ENCODE measurements at regions not wholly inside any gene's neighbourhood (a gene's known extent, or its start where the extent isn't known, plus 50 kb on each side); places are given as distances from the start of the nearest gene placed in this dataset.
"Not testable (repeated sequence)": the region's sequence is repeated elsewhere in the genome, so short reads cannot be mapped to it uniquely, and the experiment has no call there.

GRCh38 chr7:145434811-145435210, 599.0 kb upstream of the TPK1 start:
- no peak for DNase-seq

- no peak for DNase-seq
Measured at GRCh38 chr7:145431834-145432233, 596.0 kb upstream of the TPK1 start.

DNA sequence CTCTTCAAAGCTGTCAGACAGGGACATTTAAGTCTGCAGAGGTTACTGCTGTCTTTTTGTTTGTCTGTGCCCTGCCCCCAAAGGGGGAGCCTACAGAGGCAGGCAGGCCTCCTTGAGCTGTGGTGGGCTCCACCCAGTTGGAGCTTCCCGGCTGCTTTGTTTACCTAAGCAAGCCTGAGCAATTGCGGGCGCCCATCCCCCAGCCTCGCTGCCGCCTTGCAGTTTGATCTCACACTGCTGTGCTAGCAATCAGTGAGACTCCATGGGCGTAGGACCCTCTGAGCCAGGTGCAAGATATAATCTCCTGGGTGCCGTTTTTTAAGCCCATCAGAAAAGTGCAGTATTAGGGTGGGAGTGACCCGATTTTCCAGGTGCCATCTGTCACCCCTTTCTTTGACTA, 582.6 kb upstream of the TPK1 start:
- DNase-seq = not testable (repeated sequence)

DNA sequence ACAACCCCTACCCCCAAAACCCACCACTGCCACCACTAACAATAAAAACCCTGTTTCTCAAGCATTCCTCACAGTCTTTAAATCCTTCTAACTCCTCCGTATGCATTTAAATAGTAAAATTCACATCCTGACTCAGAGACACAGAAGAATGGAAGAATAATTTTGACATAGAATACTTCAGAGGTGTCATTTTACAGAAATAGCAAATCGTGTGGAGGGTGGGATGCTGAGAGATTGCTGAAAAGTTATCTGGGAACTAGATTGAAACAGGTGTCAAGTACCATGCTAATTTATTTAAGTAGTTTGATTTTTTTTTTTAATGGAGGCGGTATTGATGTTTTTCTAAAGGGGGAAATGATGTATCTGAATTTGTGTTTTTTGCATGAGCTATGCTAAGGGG, 575.2 kb upstream of the TPK1 start:
- no peak for DNase-seq

DNA sequence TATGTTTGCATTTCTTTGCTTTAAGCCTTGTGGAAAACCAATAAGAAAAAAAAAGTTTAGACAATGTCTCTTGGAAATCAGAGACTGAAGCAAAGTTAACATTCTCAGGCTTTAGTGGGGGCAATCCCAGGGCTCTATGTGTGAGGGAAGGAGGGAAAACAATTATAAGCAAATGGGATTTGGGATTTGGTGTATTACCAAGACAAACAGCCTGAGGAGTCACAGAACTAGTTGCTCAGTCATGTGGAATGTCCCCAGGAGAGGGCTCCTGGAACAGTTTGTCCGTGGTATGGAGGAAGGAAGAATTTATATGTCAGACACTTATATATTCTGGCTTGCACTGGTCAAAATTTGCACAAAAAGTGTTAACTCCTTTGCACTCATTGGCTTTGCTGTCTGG, 562.9 kb upstream of the TPK1 start:
- DNase-seq = peak; percentile 52

- no peak for DNase-seq
Measured at GRCh38 chr7:145394126-145394525, 558.3 kb upstream of the TPK1 start.

- no peak for DNase-seq
Measured at GRCh38 chr7:145382762-145383161, 546.9 kb upstream of the TPK1 start.

GRCh38 chr7:145378197-145378596, 542.3 kb upstream of the TPK1 start:
- DNase-seq = no peak

DNA sequence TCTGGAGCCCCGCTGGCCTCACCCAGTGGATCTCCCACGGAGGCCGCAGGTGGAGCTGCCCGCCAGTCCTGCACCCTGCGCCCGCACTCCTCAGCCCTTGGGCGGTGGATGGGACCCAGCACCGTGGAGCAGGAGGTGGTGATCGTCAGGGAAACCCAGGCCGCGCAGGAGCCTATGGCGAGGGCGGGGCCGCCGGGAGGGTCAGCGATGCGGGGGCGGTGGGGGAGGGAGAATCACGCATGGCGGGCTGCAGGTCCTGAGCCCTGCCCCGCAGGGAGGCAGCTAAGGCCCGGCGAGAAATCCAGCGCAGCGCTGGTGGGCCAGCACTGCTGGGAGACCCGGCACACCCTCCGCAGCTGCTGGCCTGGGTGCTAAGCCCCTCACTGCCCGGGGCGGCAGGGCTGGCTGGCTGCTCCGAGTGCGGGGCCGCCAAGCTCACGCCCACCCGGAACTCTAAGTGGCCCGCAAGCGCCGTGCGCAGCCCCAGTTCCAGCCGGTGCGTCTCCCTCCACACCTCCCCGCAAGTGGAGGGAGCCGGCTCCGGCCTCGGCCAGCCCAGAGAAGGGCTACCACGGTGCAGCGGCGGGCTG, 524.8 kb upstream of the TPK1 start:
- DNase-seq = no peak

DNA sequence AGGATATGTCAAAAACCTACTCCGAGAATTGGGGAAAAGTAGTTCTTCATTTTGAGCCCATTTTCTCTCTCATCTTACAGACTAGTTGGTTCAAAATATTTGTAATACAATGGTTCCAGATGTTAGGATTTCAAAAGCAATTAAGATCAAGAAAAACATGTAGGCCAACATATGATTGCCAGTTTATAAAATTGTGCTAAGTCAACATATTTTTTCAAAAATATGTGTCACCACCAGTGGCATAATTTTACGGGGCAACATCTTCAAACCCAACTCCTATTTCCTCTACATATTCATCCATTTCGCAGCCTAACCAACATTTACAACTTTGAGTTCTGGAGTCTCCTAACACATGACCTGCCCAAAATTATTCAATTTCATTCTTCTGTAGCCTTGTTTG, 514.5 kb upstream of the TPK1 start:
- no peak for DNase-seq

DNA sequence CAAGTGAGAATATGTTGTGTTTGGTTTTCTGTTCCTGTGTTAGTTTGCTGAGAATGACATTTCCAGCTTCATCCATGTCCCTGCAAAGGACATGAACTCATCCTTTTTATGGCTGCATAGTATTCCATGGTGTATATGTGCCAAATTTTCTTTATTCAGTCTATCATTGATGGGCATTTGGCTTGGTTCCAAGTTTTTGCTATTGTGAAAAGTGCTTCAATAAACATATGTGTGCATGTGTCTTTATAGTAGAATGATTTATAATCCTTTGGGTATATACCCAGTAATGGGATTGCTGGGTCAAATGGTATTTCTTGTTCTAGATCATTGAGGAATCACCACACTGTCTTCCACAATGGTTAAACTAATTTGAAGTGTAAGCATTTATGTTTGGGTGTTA, 513.6 kb upstream of the TPK1 start:
- not testable (repeated sequence) for DNase-seq

- DNase-seq = no peak
Measured at GRCh38 chr7:145347271-145347670, 511.4 kb upstream of the TPK1 start.

GRCh38 chr7:145339319-145339718, 503.5 kb upstream of the TPK1 start:
- DNase-seq = no peak

DNA sequence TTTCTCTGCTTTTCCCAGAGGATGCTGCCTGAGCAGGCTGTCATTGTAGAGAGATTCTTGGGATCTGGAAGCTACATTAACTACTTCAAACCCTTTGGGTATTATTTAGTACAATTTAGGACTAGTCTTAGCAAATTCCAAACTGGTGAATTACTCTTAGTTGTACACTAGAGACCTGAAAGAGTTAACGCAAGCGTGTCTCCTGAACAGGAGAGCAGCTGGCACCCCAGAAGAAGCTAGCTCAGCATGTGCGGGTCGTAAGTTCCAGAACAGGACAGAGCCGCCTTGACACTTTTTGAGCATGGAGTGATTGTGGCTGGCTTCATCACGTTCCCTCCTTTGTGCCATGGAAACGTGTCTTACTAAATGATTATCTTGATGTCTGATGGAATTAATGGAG, 495.7 kb upstream of the TPK1 start:
- no peak for DNase-seq

- DNase-seq = no peak
Measured at GRCh38 chr7:145331076-145331475, 495.2 kb upstream of the TPK1 start.

DNA sequence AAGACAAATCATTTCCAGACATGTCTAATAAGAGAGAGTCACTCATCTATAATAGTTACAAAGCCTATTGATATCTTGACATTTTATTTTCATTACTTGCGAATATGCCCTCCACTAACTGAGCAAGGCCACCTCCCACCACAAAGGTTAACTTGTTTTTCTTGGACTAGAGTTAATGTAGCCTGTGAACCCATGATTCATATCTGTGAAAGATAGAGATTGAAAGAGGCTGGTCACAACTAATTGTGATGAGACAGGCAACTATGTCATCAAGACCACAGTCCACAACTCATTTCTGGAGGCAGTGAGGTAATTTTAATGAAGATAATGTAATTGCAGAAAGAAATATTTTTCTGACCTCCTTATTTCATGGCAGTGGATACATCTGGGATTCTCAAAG, 491.8 kb upstream of the TPK1 start:
- DNase-seq = no peak

GRCh38 chr7:145324081-145324480, 488.2 kb upstream of the TPK1 start:
- DNase-seq = no peak

DNA sequence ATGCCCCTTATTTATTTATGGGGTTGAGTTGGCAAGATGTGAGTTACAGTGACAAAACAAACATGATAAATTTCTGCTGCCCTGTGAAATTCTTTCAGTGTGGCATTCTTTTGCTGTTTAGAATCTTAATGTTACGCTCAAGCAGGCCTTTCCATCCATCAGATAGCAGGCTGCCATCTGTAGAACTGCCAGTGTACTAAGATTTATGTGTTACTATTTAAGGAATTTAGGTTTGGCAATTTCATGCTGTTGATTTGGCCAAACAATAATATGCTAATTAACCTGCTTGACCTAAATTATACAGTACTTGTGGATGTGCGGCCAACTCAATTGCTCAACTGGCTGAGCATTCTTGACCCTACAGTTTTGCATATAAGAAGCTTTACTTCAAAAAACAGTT, 477.7 kb upstream of the TPK1 start:
- no peak for DNase-seq

- no peak for DNase-seq
Measured at GRCh38 chr7:145293754-145294153, 457.9 kb upstream of the TPK1 start.

GRCh38 chr7:145293228-145293701, 457.4 kb upstream of the TPK1 start:
- no peak for DNase-seq

DNA sequence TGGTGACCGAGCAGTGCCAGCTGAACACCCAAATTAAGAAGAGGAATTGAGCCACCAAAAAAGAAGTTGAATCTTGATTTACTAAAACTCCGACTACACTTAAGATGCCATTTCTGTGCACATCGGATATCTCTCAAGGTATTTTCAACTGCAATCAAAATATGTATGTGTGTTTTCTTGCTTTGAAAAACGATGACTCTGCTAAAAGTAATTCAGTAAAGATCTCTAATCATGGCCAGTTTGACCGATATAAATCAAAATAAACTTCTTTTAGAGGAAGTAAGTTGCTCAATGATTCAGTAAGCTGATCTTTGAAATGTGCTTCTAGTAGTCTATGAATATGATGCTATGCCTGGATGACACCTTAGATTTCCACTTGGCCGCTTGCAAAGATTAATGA, 453.5 kb upstream of the TPK1 start:
- DNase-seq = no peak

DNA sequence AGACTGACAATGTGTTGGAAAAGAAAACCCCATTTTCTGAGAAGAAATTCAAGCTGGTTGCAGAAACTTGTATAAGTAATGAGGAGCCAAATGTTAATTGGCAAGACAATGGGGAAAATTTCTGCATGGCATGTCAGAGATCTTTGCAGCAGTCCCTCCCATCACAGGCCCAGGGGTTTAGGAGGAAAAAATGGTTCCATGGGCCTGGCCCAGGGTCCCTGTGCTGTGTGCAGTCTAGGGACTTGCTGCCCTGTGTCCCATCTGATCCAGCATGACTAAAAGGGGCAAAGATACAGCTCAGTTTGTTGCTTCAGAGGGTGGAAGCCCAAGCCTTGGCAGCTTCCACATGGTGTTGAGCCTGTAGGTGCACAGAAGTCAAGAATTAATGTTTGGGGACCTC, 440.3 kb upstream of the TPK1 start:
- DNase-seq = no peak

DNA sequence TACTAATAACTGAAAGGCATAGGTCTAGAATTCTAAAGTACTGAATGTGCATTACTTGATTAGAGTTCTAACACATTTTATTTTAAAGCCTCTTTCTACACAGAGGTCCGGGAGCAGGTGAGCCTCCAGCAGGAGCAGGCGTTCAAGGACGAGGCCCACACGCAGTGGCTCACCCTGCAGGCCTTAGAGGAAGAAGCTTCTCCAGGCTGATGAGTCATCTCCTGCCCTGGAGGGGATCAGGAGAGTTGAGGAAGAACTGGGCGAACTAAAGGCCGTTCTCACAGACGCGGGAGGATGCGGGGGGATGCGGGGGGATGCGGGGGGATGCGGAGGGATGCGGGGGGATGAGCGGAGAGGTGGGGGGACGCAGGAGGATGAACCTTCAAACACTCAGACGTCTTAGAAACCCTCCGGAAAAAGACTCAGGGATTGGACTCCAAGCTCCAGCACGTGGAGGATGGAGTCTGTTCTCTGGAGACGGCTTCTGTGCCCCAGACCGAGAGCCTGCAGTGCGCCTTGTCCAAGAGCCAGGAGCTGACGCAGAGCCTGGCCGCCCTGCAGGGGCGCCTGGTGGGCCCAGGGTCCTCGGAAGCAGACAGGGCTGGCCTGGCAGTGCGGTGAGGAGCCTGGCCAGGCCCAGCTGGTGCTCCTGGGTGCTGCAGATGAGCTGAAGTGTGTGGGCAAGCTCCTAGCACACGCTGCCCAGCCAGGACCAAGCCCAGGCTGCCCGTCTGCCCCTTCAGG, 433.7 kb upstream of the TPK1 start:
- no peak for DNase-seq

DNA sequence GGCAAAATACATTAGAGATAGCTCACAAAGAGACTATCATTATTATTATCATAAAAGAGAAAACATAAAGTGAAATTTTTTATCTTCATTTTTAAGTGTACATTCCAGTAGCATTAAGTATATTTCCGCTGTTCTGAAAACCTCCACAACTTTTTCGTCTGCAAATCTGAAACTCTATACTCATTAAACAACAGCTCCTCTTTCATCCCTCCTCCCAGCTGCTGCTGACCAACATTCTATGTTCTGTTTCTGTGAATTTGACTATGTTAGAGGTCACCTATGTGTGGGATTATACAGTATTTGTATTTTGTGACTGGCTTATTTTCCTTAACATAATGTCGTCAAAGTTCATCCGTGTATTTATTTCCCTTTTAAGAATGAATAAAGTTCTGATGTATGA, 429.3 kb upstream of the TPK1 start:
- DNase-seq = no peak

- DNase-seq = no peak
Measured at GRCh38 chr7:145263886-145264285, 428.0 kb upstream of the TPK1 start.
